ENCODE measurements at regions not wholly inside any gene's neighbourhood (a gene's known extent, or its start where the extent isn't known, plus 50 kb on each side); places are given as distances from the start of the nearest gene placed in this dataset.

DNA sequence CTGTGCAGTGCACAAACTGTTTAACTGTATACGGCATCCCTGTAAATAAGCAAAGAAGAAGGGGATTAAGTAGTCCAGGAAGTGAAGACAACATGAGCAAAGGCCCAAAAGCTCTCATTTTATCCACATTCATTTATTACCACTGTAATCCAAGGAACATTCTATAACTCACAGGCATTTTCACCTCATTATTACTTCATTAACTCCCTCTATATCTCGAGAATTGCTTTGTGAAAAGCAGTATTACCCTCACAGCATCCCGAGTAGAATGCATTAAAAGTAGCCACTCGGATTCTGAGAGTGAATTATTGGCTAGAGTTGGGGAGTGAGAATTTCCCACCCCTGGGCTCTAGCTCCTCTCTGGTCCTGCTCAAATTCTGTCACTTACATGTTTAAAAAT is 51.0 kb upstream of the CHCHD3 start:
- Mint-ChIP-seq H3K4me1 (no peaks in the 10 kb centered on the region), H3K36me3 (peaks cover 0 to 5% of the 10 kb centered on the region in 2 donors), H3K27me3 (peaks cover 4 to 22% (median 22%) of the 10 kb centered on the region in 3 donors), H3K4me3 (no peak overlapping the region), H3K9me3 (peaks cover 0 to 14% (median 3%) of the 10 kb centered on the region in 7 donors), H3K27ac (peak overlapping the region in 1 of 6 donors; percentile 32)
- DNase-seq = no peak
- ATAC-seq (ENCODE audit: low read depth in 2 of 2) = no peak

DNA sequence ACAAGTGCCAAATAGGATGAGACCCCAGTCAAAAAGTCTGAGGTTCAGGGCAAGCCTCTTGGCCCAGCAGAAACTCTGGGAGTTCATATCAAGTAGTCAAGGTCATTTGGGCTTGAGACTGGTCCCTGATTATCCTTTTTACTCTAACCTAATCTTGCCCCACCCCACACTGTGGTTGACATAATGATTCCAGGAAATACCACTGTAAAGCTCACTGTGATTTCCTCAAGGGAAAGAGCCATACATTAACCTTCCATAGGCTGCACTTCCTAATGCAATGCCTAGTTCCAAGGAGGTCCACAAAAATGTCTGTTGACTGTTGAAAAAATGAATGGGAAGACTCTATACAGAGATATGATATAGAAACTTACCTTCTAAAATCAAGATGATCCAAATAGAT is 52.9 kb upstream of the CHCHD3 start:
- Mint-ChIP-seq H3K9me3 (peaks cover 0 to 6% (median 3%) of the 10 kb centered on the region in 7 donors), H3K27ac (no peak overlapping the region), H3K4me1 (no peaks in the 10 kb centered on the region), H3K27me3 (peaks cover 4 to 34% (median 26%) of the 10 kb centered on the region in 3 donors), H3K36me3 (peaks cover 0 to 5% of the 10 kb centered on the region in 2 donors), H3K4me3 (no peak overlapping the region)
- DNase-seq (no peak), ATAC-seq (ENCODE audit: low read depth in 2 of 2) (no peak)

DNA sequence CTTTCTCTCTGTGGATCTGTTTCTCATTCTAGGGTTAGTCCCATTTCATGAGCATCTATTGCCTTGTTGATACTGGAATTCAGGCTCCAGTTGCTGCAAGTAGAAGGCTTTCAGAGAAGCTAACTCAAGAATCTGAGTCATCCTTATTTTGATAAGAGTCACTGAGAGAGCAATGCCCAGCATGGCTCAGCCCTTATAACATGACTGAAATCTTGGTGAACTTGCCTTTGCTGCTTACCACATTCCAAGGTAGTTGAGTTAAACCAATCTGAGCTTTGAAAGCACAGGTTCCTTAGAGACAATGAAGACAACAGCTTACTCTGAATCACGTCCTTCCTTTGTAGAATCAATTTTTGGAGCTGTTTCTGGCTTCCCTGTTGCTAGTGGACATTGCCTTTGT is 53.6 kb upstream of the CHCHD3 start:
- H3K27ac Mint-ChIP-seq = no peak overlapping the region
- peaks cover 4 to 40% (median 29%) of the 10 kb centered on the region in 3 donors for H3K27me3 Mint-ChIP-seq
- ATAC-seq (ENCODE audit: low read depth in 2 of 2) (no peak), DNase-seq (no peak)
- no peaks in the 10 kb centered on the region for H3K4me1 Mint-ChIP-seq
- H3K9me3 Mint-ChIP-seq = peaks cover 0 to 2% (median 2%) of the 10 kb centered on the region in 7 donors
- H3K4me3 Mint-ChIP-seq = no peak overlapping the region
- H3K36me3 Mint-ChIP-seq = peaks cover 0 to 2% of the 10 kb centered on the region in 2 donors

DNA sequence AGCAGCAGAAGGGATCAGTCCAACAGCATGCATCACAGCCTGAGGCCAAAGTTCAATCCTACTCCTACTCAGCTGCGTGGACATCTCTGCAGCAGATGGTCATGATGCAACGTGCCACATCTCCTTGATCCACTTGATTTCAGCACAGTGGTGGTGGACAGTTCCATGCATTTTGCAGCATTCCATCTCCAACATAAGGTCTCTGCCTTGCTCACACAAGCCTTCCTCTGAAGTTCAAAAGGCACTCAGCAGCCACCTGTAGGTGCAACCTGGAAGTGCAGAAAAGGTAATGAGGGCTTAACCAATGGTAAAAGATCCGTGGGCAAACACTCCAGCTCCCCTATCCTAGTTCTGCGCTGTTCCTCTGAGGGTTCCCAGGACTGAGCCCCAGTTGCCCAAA is 57.5 kb upstream of the CHCHD3 start:
- Mint-ChIP-seq H3K27me3 (peaks cover 10 to 34% (median 20%) of the 10 kb centered on the region in 3 donors), H3K36me3 (no peaks in the 10 kb centered on the region), H3K27ac (no peak overlapping the region), H3K4me3 (no peak overlapping the region), H3K4me1 (no peaks in the 10 kb centered on the region), H3K9me3 (no peaks in the 10 kb centered on the region)
- DNase-seq = no peak
- ATAC-seq (ENCODE audit: low read depth in 2 of 2) = no peak

DNA sequence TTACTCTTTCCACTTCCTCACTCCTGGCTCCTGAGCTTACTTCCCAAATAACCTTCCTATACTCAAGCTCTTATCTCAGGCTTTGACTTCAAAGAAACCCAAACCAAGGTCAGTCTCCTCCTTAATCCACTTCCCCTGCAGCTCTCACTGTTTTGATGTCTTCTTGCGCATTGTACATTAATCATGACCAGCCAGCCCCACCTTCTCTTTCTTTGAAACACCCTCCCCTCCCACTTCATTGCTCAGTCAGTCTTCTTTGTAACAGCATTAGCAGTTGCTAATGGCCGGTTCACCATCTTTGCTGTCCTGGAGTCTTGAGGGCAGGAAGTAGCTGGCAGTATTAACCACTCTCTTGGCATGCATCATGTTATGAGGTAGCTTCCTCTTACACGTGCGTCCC is 57.9 kb upstream of the CHCHD3 start:
- Mint-ChIP-seq H3K27ac (no peak overlapping the region), H3K4me1 (no peaks in the 10 kb centered on the region), H3K27me3 (peaks cover 12 to 38% (median 23%) of the 10 kb centered on the region in 3 donors), H3K4me3 (no peak overlapping the region), H3K9me3 (no peaks in the 10 kb centered on the region), H3K36me3 (no peaks in the 10 kb centered on the region)
- ATAC-seq (ENCODE audit: low read depth in 2 of 2) (no peak), DNase-seq (no peak)

DNA sequence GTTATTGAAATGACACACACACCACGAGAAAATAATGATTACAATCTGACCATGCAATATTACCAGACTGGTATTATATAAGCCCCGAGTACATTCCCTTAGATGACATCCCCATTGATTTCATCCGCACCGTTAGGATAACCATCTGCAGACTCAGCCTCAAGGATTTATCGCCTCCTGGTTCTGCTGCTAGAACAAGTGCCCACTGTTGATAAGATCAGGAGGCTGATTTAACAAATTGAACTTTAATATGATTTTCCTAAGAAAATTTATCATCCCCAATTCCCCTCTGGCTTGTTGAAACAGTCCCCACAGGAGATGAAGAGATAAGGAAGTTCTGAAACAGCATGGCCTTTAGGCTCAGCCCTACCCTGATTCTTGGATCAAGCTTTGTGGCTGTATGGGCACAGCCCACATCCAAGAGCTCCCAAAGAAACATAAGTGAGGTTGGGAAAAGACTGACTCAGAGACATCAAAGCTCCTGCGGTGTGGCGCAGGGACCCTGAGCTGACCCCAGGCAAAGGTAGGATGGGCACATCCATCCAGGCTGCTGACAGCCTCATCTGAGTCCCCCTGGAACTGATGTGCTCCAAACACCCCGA is 59.2 kb upstream of the CHCHD3 start:
- Mint-ChIP-seq H3K4me3 (no peak overlapping the region), H3K4me1 (no peaks in the 10 kb centered on the region), H3K27ac (no peak overlapping the region), H3K36me3 (no peaks in the 10 kb centered on the region), H3K9me3 (no peaks in the 10 kb centered on the region), H3K27me3 (peaks cover 14 to 42% (median 22%) of the 10 kb centered on the region in 3 donors)
- ATAC-seq (ENCODE audit: low read depth in 2 of 2) (no peak), DNase-seq (no peak)

DNA sequence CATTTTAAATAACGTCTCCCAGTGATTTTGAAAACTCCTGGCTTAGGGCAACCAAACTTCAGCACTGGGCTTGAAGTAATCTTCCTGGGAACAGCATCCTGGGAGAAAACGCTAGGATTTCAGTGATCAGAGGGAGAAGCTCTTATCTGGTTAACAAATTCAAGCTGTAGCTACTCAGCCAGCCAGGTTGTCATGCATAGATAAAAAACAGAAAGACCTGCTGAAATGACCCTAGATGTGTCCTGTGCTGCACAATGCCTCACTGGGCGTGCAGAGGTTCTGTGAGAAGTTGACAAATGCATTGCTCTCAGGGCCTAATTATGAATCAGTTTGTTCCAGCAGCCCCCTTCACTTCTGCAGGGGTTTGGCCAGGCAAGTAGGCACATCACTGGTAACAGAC is 68.9 kb upstream of the CHCHD3 start:
- Mint-ChIP-seq H3K9me3 (peaks cover 3 to 12% (median 4%) of the 10 kb centered on the region in 7 donors), H3K36me3 (peaks cover 0 to 3% of the 10 kb centered on the region in 2 donors), H3K27ac (no peak overlapping the region), H3K4me1 (no peaks in the 10 kb centered on the region), H3K4me3 (no peak overlapping the region), H3K27me3 (peaks cover 13 to 30% (median 19%) of the 10 kb centered on the region in 3 donors)
- DNase-seq (no peak), ATAC-seq (ENCODE audit: low read depth in 2 of 2) (no peak)

DNA sequence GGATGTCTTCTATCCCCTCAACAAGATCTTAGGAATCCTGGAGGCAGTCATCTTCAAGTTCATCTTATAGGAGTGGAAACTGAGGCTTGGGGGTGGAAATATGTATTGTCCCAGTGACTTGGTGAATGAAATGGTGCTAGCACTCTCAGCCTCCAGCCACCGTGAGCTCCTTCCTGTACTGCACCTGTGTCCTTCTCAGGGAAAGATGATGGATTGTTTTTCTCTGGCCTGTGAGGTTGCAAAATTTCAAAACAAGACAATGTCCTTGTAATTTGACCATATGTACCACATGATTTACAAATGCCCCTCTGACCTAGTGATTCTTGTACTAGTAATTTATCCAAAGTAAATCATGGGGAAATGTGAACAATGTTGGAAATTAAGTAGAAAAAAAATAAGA is 71.0 kb upstream of the CHCHD3 start:
- peaks cover 0 to 4% of the 10 kb centered on the region in 2 donors for H3K36me3 Mint-ChIP-seq
- H3K27ac Mint-ChIP-seq = peak overlapping the region in 1 of 6 donors; percentile 42
- H3K9me3 Mint-ChIP-seq = peaks cover 2 to 10% (median 7%) of the 10 kb centered on the region in 7 donors
- H3K27me3 Mint-ChIP-seq = peaks cover 20 to 26% (median 22%) of the 10 kb centered on the region in 3 donors
- ATAC-seq (ENCODE audit: low read depth in 2 of 2) (no peak), DNase-seq (no peak)
- H3K4me3 Mint-ChIP-seq = no peak overlapping the region
- no peaks in the 10 kb centered on the region for H3K4me1 Mint-ChIP-seq

DNA sequence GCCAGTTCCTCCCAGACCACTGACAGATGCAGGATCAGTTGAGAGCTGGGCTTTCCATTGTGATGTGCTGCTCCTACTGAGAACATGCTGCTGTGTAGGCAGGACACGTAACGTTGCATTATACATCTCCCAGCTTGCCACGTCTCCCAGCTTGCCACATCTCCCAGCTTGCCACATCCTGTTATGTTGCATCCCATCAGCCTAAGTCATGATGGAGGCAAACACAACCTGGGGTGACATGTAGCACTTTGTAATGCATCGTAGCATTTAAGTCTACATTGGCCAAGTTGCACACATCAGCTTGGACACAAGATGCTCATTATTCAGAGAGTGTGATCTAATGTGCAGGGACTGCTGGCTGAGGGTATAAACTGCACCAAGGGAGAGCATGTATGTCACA is 73.3 kb upstream of the CHCHD3 start:
- H3K27ac Mint-ChIP-seq = no peak overlapping the region
- no peak for DNase-seq

DNA sequence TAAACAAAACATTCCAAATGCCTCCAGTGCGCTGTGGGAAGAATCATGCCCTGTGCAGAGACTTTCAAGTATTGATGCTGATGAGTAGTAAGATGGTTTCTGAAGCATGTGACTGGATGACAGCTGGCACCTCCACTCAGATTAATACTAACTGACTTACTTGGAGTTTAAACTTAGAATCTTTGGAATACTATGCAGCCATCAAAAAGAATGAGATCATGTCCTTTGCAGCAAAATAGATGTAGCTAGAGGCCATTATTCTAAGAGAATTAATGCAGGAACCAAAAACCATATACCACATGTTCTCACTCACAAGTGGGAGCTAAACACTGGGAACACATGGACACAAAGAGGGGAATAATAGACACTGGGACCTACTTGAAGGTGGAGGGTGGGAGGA is 73.8 kb upstream of the CHCHD3 start:
- H3K4me1 Mint-ChIP-seq = no peaks in the 10 kb centered on the region
- no peak for ATAC-seq (ENCODE audit: low read depth in 2 of 2)
- H3K27ac Mint-ChIP-seq = no peak overlapping the region
- H3K9me3 Mint-ChIP-seq = peaks cover 2 to 10% (median 5%) of the 10 kb centered on the region in 7 donors
- H3K4me3 Mint-ChIP-seq = no peak overlapping the region
- no peak for DNase-seq
- H3K36me3 Mint-ChIP-seq = peaks cover 0 to 4% of the 10 kb centered on the region in 2 donors
- peaks cover 7 to 23% (median 19%) of the 10 kb centered on the region in 3 donors for H3K27me3 Mint-ChIP-seq

More for the DNA sequence above, 73.3 kb upstream of the CHCHD3 start:
- peaks cover 7 to 23% (median 16%) of the 10 kb centered on the region in 3 donors for H3K27me3 Mint-ChIP-seq
- no peak for ATAC-seq (ENCODE audit: low read depth in 2 of 2)
- peaks cover 2 to 10% (median 5%) of the 10 kb centered on the region in 7 donors for H3K9me3 Mint-ChIP-seq
- H3K4me3 Mint-ChIP-seq = no peak overlapping the region
- H3K36me3 Mint-ChIP-seq = peaks cover 0 to 4% of the 10 kb centered on the region in 2 donors
- no peaks in the 10 kb centered on the region for H3K4me1 Mint-ChIP-seq

DNA sequence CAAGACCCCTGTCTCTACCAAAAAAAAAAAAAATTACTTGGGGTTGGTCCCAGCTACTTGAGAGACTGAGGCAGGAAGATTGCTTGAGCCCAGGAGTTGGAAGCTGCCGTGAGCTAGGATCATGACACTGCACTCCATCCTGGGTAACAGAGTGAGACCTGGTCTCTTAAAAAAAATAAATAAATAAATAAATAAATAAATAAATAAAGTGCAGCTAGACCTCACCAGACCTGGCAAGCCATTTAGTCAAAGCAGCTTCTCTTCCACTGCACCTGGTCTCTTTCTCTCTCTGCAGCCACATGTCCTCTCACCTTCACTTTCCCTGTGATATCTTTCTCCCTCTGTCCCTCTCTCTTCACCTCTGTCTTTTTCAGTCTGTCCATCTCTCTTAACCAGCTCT is 75.2 kb upstream of the CHCHD3 start:
- no peak overlapping the region for H3K4me3 Mint-ChIP-seq
- DNase-seq (no peak), ATAC-seq (ENCODE audit: low read depth in 2 of 2) (no peak)
- H3K36me3 Mint-ChIP-seq = peaks cover 0 to 4% of the 10 kb centered on the region in 2 donors
- no peaks in the 10 kb centered on the region for H3K4me1 Mint-ChIP-seq
- peaks cover 7 to 29% (median 23%) of the 10 kb centered on the region in 3 donors for H3K27me3 Mint-ChIP-seq
- no peak overlapping the region for H3K27ac Mint-ChIP-seq
- H3K9me3 Mint-ChIP-seq = peaks cover 2 to 10% (median 5%) of the 10 kb centered on the region in 7 donors

DNA sequence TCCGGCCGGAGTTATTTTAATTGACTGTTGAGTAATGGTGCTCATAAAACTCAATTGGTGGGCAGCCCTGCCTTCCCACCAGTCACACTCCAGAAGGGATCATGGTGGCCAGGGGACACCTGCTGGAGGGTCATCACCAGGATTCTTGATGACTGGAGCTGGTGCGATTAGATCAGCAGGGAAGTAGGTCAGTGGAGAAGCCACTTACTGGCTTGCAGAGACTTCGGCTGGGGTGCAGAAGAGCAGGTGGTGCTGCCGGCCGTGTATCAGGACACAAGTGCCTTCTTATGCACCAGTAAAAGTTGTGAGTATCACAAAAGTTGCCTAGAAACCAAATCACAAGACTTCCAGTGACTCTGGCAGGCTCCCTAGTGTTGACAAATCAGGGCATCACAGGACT is 82.6 kb upstream of the CHCHD3 start:
- no peak for DNase-seq
- no peak overlapping the region for H3K27ac Mint-ChIP-seq
- no peak for ATAC-seq (ENCODE audit: low read depth in 2 of 2)
- H3K27me3 Mint-ChIP-seq = peaks cover 21% of the 10 kb centered on the region in 3 donors
- H3K36me3 Mint-ChIP-seq = no peaks in the 10 kb centered on the region
- no peak overlapping the region for H3K4me3 Mint-ChIP-seq
- no peaks in the 10 kb centered on the region for H3K4me1 Mint-ChIP-seq
- peaks cover 0 to 1% (median 0%) of the 10 kb centered on the region in 7 donors for H3K9me3 Mint-ChIP-seq

DNA sequence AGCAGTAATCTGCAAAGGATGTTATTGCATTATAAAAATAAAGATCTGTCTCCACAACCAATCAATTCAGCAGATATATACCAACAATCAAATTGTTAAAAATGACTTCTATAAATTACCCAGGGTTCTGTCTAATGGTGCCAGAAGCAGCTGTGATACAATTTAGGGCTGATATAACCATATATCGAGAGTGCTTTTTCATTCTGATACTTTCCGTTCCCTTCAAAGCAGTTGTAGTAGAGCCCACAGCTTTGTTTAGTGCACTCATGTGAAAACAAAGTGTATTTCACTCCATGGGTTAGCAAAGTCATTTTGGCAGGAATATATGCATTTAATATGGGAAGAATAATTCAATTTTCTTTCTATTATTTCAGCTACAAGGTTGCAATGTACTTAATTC is 83.1 kb upstream of the CHCHD3 start:
- no peak overlapping the region for H3K27ac Mint-ChIP-seq
- ATAC-seq (ENCODE audit: low read depth in 2 of 2) (no peak), DNase-seq (no peak)
- peaks cover 21 to 25% (median 24%) of the 10 kb centered on the region in 3 donors for H3K27me3 Mint-ChIP-seq
- H3K4me1 Mint-ChIP-seq = no peaks in the 10 kb centered on the region
- H3K4me3 Mint-ChIP-seq = no peak overlapping the region
- peaks cover 0 to 1% (median 0%) of the 10 kb centered on the region in 7 donors for H3K9me3 Mint-ChIP-seq
- no peaks in the 10 kb centered on the region for H3K36me3 Mint-ChIP-seq

DNA sequence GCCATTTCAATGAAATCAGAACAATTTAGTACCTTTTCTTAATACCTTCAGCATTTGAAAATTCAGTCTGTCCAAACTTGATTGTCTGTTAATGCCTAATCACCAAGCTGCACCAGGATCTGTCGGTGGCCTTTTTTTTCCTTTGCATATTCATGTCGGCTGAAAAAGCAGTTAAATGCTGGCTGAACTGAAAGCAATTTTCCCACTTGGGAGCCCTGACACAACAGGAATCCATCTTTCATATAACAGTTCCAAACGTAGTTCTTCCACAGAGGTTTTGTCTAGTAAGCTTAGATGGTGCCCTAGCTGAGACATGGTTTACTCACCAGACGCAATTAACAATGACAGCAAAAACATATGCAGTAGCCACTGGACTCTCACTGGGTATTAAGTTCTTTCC is 83.6 kb upstream of the CHCHD3 start:
- Mint-ChIP-seq H3K4me1 (no peaks in the 10 kb centered on the region), H3K36me3 (no peaks in the 10 kb centered on the region), H3K27me3 (peaks cover 21 to 24% (median 23%) of the 10 kb centered on the region in 3 donors), H3K4me3 (no peak overlapping the region), H3K9me3 (peaks cover 0 to 3% (median 0%) of the 10 kb centered on the region in 7 donors), H3K27ac (no peak overlapping the region)
- ATAC-seq (ENCODE audit: low read depth in 2 of 2) (no peak), DNase-seq (no peak)
